Sigmoid colon (tissue), 6 donors: ENCODE measurements at regions not wholly inside any gene's neighbourhood (a gene's known extent, or its start where the extent isn't known, plus 50 kb on each side); places are given as distances from the start of the nearest gene placed in this dataset.

Source experiments
- DNase-seq: peaks from one replicate; pipeline ENCODE4 v3.0.0-alpha.2; 2019
- H3K27ac ChIP-seq, 4 donors: fragments of 200-600 bp; sonication (generic); one replicate each; pipeline ENCODE4 v1.5.1; 2016 to 2019; ENCODE audit warnings: mild to moderate bottlenecking in 1 of 4
- H3K27me3 ChIP-seq, 3 donors: fragments of 200-600 bp; sonication (generic); one replicate each; pipeline ENCODE4 v1.5.1; 2019; ENCODE audit warnings: mild to moderate bottlenecking in 1 of 3
- H3K36me3 ChIP-seq, 4 donors: fragments of 200-600 bp; sonication (generic); one replicate each; pipeline ENCODE4 v1.5.1; 2016 to 2019
- H3K4me1 ChIP-seq, 4 donors: fragments of 200-600 bp; sonication (generic); one replicate each; pipeline ENCODE4 v1.5.1; 2017 to 2019
- H3K4me3 ChIP-seq, 4 donors: fragments of 200-600 bp; sonication (generic); one replicate each; pipeline ENCODE4 v1.5.1; 2017 to 2019; ENCODE audit warnings: mild to moderate bottlenecking in 2 of 4, moderate library complexity in 1 of 4
- H3K9me3 ChIP-seq, 4 donors: fragments of 200-600 bp in 3 of 4; sonication (generic) in 3 of 4; one replicate each; pipeline versions ENCODE4 v1.5.1 to v1.6.1; 2013 to 2019
- EP300 ChIP-seq, 4 donors: sonication (generic); formaldehyde crosslinking; IDR thresholded peaks; one replicate each; pipeline ENCODE4 v1.6.1; 2017; ENCODE audit warnings: antibody characterized with exemption in 4 of 4
- POLR2A ChIP-seq, 2 donors: fragments of 450-650 bp; IDR thresholded peaks; one replicate each; pipeline ENCODE4 v1.6.1; 2016; ENCODE audit warnings: antibody characterized with exemption in 2 of 2, mild to moderate bottlenecking in 2 of 2, moderate library complexity in 2 of 2
- POLR2AphosphoS5 ChIP-seq, 4 donors: sonication (generic); formaldehyde crosslinking; IDR thresholded peaks; one replicate each; pipeline ENCODE4 v1.6.1; 2017; ENCODE audit warnings: antibody characterized with exemption in 4 of 4
- WGBS, 2 donors: extraction: QIAGEN DNeasy Blood & Tissue Kit; methylation state at CpG; one replicate each; pipeline ENCODE4 v1.1.7; 2013; 5-methylcytosine and 5-hydroxymethylcytosine counted together
- intact Hi-C: fragments of 100-400 bp; cut with DNase I; formaldehyde crosslinking; loops from one replicate; pipeline ENCODE4 v1.15.1; 2023
- TF ChIP-seq, protein P1 (sequence below), 4 experiments: fragments of 450-650 bp in 3 of 4; fragments of 200-600 bp in 1 of 4; IDR thresholded peaks; one replicate each; pipeline ENCODE4 v1.5.1; 2016 to 2019; ENCODE audit warnings: antibody characterized with exemption in 4 of 4, mild to moderate bottlenecking in 3 of 4, moderate library complexity in 2 of 4
- donor health status: healthy with polysubstance abuse.
- donor health status: healthy.

DNA sequence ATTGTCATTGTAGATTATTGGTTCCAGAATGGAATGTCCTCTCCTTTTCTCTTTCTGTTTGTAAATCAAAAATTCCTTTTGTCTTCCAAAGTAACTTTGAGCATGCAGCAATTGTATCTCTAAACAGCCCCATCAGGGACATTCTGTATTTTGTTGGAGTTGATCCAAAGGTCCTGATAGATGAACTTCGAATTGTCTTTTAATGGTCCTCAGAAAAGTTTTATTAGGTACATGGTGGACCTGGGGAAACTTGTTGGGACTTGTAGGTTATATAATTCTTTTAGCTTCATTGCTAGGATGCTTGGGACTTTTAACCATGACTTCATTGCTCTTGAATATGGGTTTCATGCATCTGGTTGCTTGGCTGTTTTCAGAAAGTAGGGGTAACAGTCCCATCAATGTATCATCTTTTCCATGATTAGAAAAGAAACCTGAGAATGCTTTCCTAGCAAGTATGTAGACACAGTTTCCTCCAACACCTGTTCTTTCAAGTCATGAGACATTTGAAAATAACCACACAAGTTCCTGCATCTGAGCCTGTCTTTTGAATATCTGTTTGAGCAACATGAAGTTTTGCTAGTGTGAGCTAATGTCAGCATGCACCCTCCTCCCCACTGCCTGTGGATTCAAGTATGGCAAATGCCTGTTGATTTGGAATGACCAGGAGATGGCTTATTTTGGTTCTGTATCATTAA is 413.1 kb downstream of the KCNRG start:
- H3K9me3 ChIP-seq = no peaks in the 10 kb centered on the region
- H3K4me1 ChIP-seq = peaks cover 0 to 4% (median 1%) of the 10 kb centered on the region in 4 donors
- H3K27ac ChIP-seq = no peak overlapping the region
- no peaks in the 10 kb centered on the region for H3K27me3 ChIP-seq
- intact Hi-C loops = no loop called here
- no peak overlapping the region for H3K4me3 ChIP-seq
- WGBS, 2 donors = 70 to 83% methylated on average over 1 of the region's 1 CpG
- no peaks in the 10 kb centered on the region for H3K36me3 ChIP-seq
- TF ChIP-seq POLR2A (IDR thresholded peaks at IDR 0.05) = no peak
- TF ChIP-seq, protein P1, sequence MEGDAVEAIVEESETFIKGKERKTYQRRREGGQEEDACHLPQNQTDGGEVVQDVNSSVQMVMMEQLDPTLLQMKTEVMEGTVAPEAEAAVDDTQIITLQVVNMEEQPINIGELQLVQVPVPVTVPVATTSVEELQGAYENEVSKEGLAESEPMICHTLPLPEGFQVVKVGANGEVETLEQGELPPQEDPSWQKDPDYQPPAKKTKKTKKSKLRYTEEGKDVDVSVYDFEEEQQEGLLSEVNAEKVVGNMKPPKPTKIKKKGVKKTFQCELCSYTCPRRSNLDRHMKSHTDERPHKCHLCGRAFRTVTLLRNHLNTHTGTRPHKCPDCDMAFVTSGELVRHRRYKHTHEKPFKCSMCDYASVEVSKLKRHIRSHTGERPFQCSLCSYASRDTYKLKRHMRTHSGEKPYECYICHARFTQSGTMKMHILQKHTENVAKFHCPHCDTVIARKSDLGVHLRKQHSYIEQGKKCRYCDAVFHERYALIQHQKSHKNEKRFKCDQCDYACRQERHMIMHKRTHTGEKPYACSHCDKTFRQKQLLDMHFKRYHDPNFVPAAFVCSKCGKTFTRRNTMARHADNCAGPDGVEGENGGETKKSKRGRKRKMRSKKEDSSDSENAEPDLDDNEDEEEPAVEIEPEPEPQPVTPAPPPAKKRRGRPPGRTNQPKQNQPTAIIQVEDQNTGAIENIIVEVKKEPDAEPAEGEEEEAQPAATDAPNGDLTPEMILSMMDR (IDR thresholded peaks at IDR 0.05) = no peak
- no peak for TF ChIP-seq EP300 (IDR thresholded peaks at IDR 0.05)
- DNase-seq = no peak

DNA sequence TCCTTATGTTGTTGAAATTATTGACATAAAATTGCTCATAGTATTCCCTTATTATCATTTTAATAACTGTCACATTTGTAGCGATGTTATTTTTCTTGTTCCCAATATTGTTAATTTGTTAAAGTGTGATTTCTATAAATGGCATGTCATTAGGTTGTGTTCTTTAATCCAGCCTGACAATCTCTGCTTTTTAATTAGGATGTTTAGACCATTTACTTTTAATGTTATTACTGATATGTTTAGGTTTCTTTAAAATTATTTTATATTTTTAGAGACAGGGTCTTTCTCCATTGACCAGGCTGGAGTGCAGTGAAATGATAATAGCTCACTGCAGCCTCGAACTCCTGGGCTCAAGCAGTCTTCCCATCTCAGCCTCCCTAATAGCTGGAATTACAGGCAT is 408.5 kb downstream of the DLEU7 start:
- no peak for DNase-seq
- 96 to 97% methylated on average over 2 of the region's 2 CpGs for WGBS, 2 donors

DNA sequence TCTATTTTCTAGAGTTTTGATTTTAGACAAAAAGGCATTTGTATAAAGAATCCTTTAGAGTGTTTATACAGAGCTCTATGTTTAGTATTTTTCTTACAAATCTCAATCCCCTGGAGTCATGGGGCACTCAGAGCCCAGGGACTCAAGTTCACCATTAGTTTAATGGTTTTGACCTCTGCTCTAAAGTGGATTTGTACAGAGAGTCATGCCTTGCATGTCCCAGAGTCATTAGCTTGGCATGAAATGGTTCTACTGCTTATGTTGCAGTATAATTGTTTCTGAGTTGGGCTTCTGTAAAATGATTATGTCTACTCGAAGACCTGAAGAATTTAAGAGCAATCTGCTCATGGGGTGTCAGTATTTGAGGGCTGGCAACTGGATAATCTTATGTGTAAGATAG is 406.2 kb downstream of the DLEU7 start:
- intact Hi-C loops = no loop called here
- DNase-seq = no peak
- H3K9me3 ChIP-seq = no peaks in the 10 kb centered on the region
- H3K4me1 ChIP-seq = no peaks in the 10 kb centered on the region
- no peak overlapping the region for H3K4me3 ChIP-seq
- no peak overlapping the region for H3K27ac ChIP-seq
- TF ChIP-seq POLR2AphosphoS5 (IDR thresholded peaks at IDR 0.05) = no peak
- TF ChIP-seq, protein P1 (IDR thresholded peaks at IDR 0.05) = no peak
- no peak for TF ChIP-seq EP300 (IDR thresholded peaks at IDR 0.05)
- TF ChIP-seq POLR2A (IDR thresholded peaks at IDR 0.05) = no peak
- WGBS, 2 donors = 71 to 90% methylated on average over 1 of the region's 1 CpG
- no peaks in the 10 kb centered on the region for H3K27me3 ChIP-seq
- no peaks in the 10 kb centered on the region for H3K36me3 ChIP-seq

More for the DNA sequence above, 408.5 kb downstream of the DLEU7 start:
- H3K9me3 ChIP-seq = no peaks in the 10 kb centered on the region
- no peaks in the 10 kb centered on the region for H3K4me1 ChIP-seq
- intact Hi-C loops = no loop called here
- no peak for TF ChIP-seq EP300 (IDR thresholded peaks at IDR 0.05)
- TF ChIP-seq, protein P1 (IDR thresholded peaks at IDR 0.05) = no peak
- no peak for TF ChIP-seq POLR2AphosphoS5 (IDR thresholded peaks at IDR 0.05)
- TF ChIP-seq POLR2A (IDR thresholded peaks at IDR 0.05) = no peak
- H3K36me3 ChIP-seq = no peaks in the 10 kb centered on the region
- no peaks in the 10 kb centered on the region for H3K27me3 ChIP-seq
- no peak overlapping the region for H3K27ac ChIP-seq
- H3K4me3 ChIP-seq = no peak overlapping the region

DNA sequence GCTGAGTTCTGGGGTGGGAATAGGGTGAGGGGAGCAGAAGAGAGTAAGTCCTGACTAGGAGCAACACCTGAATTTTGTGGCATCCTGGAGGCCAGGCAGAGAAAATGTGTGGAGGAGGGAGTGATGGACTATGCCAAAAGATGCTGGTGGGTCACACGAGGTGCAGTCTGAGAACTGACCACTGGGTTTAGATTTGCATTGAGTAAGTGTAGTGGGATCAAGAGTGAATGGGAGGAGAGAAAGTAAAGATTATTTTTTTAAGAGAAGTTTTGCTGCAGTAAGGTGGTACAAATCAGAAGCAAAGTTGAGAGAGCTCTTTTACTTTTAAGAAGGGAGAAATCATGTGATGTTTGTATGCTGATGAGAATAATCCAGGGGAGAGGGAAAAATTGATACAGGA is 405.1 kb downstream of the DLEU7 start:
- 87 to 88% methylated on average over 1 of the region's 1 CpG for WGBS, 2 donors
- no peak overlapping the region for H3K4me3 ChIP-seq
- H3K27me3 ChIP-seq = no peaks in the 10 kb centered on the region
- TF ChIP-seq POLR2A (IDR thresholded peaks at IDR 0.05) (no peak), POLR2AphosphoS5 (IDR thresholded peaks at IDR 0.05) (no peak), EP300 (IDR thresholded peaks at IDR 0.05) (no peak)
- TF ChIP-seq, protein P1 (IDR thresholded peaks at IDR 0.05) = no peak
- intact Hi-C loops = no loop called here
- no peaks in the 10 kb centered on the region for H3K36me3 ChIP-seq
- DNase-seq = no peak
- no peaks in the 10 kb centered on the region for H3K9me3 ChIP-seq
- no peak overlapping the region for H3K27ac ChIP-seq
- no peaks in the 10 kb centered on the region for H3K4me1 ChIP-seq

- H3K27me3 ChIP-seq = no peaks in the 10 kb centered on the region
- H3K4me3 ChIP-seq = no peak overlapping the region
- 83 to 92% methylated on average over 1 of the region's 1 CpG for WGBS, 2 donors
- peaks cover 0 to 10% (median 0%) of the 10 kb centered on the region in 4 donors for H3K4me1 ChIP-seq
- H3K36me3 ChIP-seq = no peaks in the 10 kb centered on the region
- TF ChIP-seq POLR2A (IDR thresholded peaks at IDR 0.05) (no peak), POLR2AphosphoS5 (IDR thresholded peaks at IDR 0.05) (no peak), EP300 (IDR thresholded peaks at IDR 0.05) (no peak)
- TF ChIP-seq, protein P1 (IDR thresholded peaks at IDR 0.05) = no peak
- DNase-seq = no peak
- no peaks in the 10 kb centered on the region for H3K9me3 ChIP-seq
- no peak overlapping the region for H3K27ac ChIP-seq
- intact Hi-C loops = no loop called here
Measured at GRCh38 chr13:50441130-50441529, 402.4 kb downstream of the DLEU7 start.
